ENCODE measurements at regions not wholly inside any gene's neighbourhood (a gene's known extent, or its start where the extent isn't known, plus 50 kb on each side); places are given as distances from the start of the nearest gene placed in this dataset.

GRCh38 chr12:70045036-70045435, 198.2 kb upstream of the CNOT2 start:
- Histone ChIP-seq H3K4me1 (ENCODE audit: control insufficient read depth in 1 of 2, insufficient read depth in 2 of 2, low read length in 2 of 2) (peaks cover 3% of the 10 kb centered on the region in 2 donors), H3K27ac (ENCODE audit: low read length) (no peak overlapping the region), H3K36me3 (ENCODE audit: control insufficient read depth in 1 of 2, insufficient read depth in 2 of 2, low read length in 2 of 2) (no peaks in the 10 kb centered on the region), H3K4me3 (ENCODE audit: low read depth in 1 of 2, low read length in 2 of 2) (no peak overlapping the region), H3K27me3 (ENCODE audit: low read depth, low read length) (no peaks in the 10 kb centered on the region), H3K9me3 (ENCODE audit: control insufficient read depth in 1 of 2, low read length in 2 of 2) (no peaks in the 10 kb centered on the region)

DNA sequence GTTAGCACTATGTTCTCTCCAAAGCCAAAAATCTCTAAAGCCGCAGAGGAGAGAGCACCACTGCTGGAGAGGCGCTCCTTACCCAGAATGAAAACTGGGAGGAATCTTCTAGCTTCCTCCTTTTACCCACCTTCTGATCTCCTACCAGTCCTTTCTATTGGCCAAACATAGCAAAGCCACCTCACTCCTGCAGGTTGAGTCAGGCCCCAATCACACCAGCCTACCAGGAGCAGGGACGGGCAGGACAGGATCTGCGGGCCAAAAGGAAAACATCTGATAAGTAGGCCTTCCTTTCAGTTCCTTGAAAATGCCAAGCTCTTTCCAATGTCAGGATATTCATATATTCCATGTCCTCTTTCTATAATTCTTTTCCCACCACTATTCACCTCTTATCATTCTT, 197.7 kb upstream of the CNOT2 start:
- Histone ChIP-seq H3K4me3 (ENCODE audit: low read depth in 1 of 2, low read length in 2 of 2) (no peak overlapping the region), H3K9me3 (ENCODE audit: control insufficient read depth in 1 of 2, low read length in 2 of 2) (no peaks in the 10 kb centered on the region), H3K27ac (ENCODE audit: low read length) (no peak overlapping the region), H3K4me1 (ENCODE audit: control insufficient read depth in 1 of 2, insufficient read depth in 2 of 2, low read length in 2 of 2) (peaks cover 3% of the 10 kb centered on the region in 2 donors), H3K27me3 (ENCODE audit: low read depth, low read length) (no peaks in the 10 kb centered on the region), H3K36me3 (ENCODE audit: control insufficient read depth in 1 of 2, insufficient read depth in 2 of 2, low read length in 2 of 2) (no peaks in the 10 kb centered on the region)

GRCh38 chr12:70048521-70049250, 194.5 kb upstream of the CNOT2 start:
- H3K27me3 ChIP-seq (ENCODE audit: low read depth, low read length): no peaks in the 10 kb centered on the region
- no peak overlapping the region for H3K4me3 ChIP-seq (ENCODE audit: low read depth in 1 of 2, low read length in 2 of 2)
- peaks cover 3% of the 10 kb centered on the region in 2 donors for H3K4me1 ChIP-seq (ENCODE audit: control insufficient read depth in 1 of 2, insufficient read depth in 2 of 2, low read length in 2 of 2)
- H3K36me3 ChIP-seq (ENCODE audit: control insufficient read depth in 1 of 2, insufficient read depth in 2 of 2, low read length in 2 of 2): no peaks in the 10 kb centered on the region
- no peaks in the 10 kb centered on the region for H3K9me3 ChIP-seq (ENCODE audit: control insufficient read depth in 1 of 2, low read length in 2 of 2)
- no peak overlapping the region for H3K27ac ChIP-seq (ENCODE audit: low read length)

DNA sequence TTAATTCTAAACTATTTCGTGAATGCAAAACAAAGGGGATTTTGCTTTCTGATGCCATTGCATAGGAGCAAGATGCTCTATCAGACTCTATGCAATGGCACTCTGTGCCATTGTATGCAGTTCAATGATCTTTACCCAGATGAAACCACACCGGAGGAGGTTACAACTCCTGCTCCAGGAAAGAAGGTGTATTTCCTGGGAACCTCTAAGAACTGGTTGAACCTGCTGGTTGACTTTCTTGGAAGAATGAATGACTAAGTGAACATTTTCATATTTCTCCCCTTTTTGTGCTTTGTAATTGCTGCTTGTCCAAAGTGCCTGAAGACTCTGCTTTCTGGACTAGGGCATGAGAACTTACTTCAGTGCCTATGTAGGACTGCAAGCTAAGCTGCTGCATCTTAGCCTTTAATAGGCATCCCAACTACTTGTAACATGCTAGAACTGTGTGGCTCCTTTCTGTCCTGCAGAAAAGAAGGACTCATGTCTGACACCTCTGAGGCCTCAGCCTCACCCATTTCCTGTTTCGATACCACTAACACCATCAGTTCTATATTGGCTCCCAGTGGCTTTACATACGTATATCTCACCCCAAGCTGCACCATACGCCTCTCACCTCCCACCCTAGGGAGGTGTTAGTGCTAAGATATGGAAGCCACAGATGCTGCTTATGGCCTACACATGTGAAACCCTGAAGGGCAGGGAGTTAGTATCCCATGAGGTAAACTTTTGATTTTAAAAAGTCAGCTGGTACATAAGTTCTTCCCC, 193.5 kb upstream of the CNOT2 start:
- peaks cover 3% of the 10 kb centered on the region in 2 donors for H3K4me1 ChIP-seq (ENCODE audit: control insufficient read depth in 1 of 2, insufficient read depth in 2 of 2, low read length in 2 of 2)
- no peak overlapping the region for H3K4me3 ChIP-seq (ENCODE audit: low read depth in 1 of 2, low read length in 2 of 2)
- no peaks in the 10 kb centered on the region for H3K27me3 ChIP-seq (ENCODE audit: low read depth, low read length)
- no peaks in the 10 kb centered on the region for H3K9me3 ChIP-seq (ENCODE audit: control insufficient read depth in 1 of 2, low read length in 2 of 2)
- H3K27ac ChIP-seq (ENCODE audit: low read length): no peak overlapping the region
- H3K36me3 ChIP-seq (ENCODE audit: control insufficient read depth in 1 of 2, insufficient read depth in 2 of 2, low read length in 2 of 2): no peaks in the 10 kb centered on the region

DNA sequence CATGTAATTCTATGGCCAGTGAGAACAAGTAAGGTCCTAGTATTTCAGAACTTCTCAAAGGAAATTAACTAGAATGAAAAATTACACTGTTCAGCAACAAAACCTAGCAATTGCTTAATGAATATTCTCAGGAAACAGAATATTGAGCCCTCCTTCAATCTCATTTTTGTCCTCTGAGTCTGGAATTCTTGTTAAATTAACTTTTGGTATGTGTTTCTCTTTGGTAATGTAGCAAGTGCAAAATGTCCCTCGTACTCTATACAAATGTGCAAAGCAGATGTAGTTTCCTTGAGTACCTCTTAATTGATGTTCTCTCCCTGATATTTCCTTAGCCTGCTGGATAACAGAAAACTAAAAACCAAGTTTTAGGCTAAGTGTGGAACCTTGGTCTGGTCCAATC, 190.8 kb upstream of the CNOT2 start:
- H3K4me1 ChIP-seq (ENCODE audit: control insufficient read depth in 1 of 2, insufficient read depth in 2 of 2, low read length in 2 of 2): peaks cover 0 to 3% of the 10 kb centered on the region in 2 donors
- H3K9me3 ChIP-seq (ENCODE audit: control insufficient read depth in 1 of 2, low read length in 2 of 2): no peaks in the 10 kb centered on the region
- H3K27ac ChIP-seq (ENCODE audit: low read length): no peak overlapping the region
- H3K4me3 ChIP-seq (ENCODE audit: low read depth in 1 of 2, low read length in 2 of 2): no peak overlapping the region
- no peaks in the 10 kb centered on the region for H3K36me3 ChIP-seq (ENCODE audit: control insufficient read depth in 1 of 2, insufficient read depth in 2 of 2, low read length in 2 of 2)
- no peaks in the 10 kb centered on the region for H3K27me3 ChIP-seq (ENCODE audit: low read depth, low read length)

GRCh38 chr12:70052931-70053497, 190.2 kb upstream of the CNOT2 start:
- Histone ChIP-seq H3K27ac (ENCODE audit: low read length) (no peak overlapping the region), H3K9me3 (ENCODE audit: control insufficient read depth in 1 of 2, low read length in 2 of 2) (no peaks in the 10 kb centered on the region), H3K4me3 (ENCODE audit: low read depth in 1 of 2, low read length in 2 of 2) (no peak overlapping the region), H3K36me3 (ENCODE audit: control insufficient read depth in 1 of 2, insufficient read depth in 2 of 2, low read length in 2 of 2) (no peaks in the 10 kb centered on the region), H3K4me1 (ENCODE audit: control insufficient read depth in 1 of 2, insufficient read depth in 2 of 2, low read length in 2 of 2) (peaks cover 0 to 3% of the 10 kb centered on the region in 2 donors), H3K27me3 (ENCODE audit: low read depth, low read length) (no peaks in the 10 kb centered on the region)

DNA sequence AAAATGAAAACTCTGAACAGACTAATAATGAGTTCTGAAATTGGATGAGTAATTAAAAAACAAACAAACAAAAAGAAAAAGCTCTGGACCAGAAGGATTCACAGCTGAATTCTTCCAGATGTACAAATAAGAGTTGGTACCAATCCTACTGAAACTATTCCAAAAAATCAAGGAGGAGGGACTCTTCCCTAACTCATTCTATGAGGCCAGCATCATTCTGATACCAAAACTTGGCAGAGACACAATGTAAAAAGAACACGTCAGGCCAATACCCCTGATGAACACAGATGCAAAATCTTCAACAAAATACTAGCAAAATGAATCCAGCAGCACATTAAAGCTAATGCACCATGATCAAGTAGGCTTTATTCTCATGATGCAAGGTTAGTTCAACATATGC, 183.9 kb upstream of the CNOT2 start:
- H3K36me3 ChIP-seq (ENCODE audit: control insufficient read depth in 1 of 2, insufficient read depth in 2 of 2, low read length in 2 of 2): no peaks in the 10 kb centered on the region
- no peaks in the 10 kb centered on the region for H3K4me1 ChIP-seq (ENCODE audit: control insufficient read depth in 1 of 2, insufficient read depth in 2 of 2, low read length in 2 of 2)
- H3K4me3 ChIP-seq (ENCODE audit: low read depth in 1 of 2, low read length in 2 of 2): no peak overlapping the region
- H3K9me3 ChIP-seq (ENCODE audit: control insufficient read depth in 1 of 2, low read length in 2 of 2): no peaks in the 10 kb centered on the region
- no peak overlapping the region for H3K27ac ChIP-seq (ENCODE audit: low read length)
- no peaks in the 10 kb centered on the region for H3K27me3 ChIP-seq (ENCODE audit: low read depth, low read length)

DNA sequence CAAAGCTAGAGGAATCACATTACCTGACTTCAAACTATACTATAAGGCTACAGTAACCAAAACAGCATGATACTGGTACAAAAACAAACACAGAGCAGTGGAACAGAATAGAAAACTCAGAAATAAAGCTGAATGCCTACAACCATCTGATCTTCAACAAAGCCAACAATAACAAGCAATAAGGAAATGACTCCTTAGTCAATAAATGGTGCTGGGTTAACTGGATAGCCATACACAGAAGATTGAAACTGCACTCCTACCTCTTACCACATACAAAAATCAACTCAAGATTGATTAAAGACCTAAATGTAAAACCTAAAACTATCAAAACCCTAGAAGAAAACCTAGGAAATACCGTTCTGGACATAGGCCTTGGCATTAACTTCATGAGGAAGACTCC, 182.6 kb upstream of the CNOT2 start:
- H3K27me3 ChIP-seq (ENCODE audit: low read depth, low read length): no peaks in the 10 kb centered on the region
- H3K4me3 ChIP-seq (ENCODE audit: low read depth in 1 of 2, low read length in 2 of 2): no peak overlapping the region
- no peaks in the 10 kb centered on the region for H3K9me3 ChIP-seq (ENCODE audit: control insufficient read depth in 1 of 2, low read length in 2 of 2)
- no peak overlapping the region for H3K27ac ChIP-seq (ENCODE audit: low read length)
- no peaks in the 10 kb centered on the region for H3K4me1 ChIP-seq (ENCODE audit: control insufficient read depth in 1 of 2, insufficient read depth in 2 of 2, low read length in 2 of 2)
- no peaks in the 10 kb centered on the region for H3K36me3 ChIP-seq (ENCODE audit: control insufficient read depth in 1 of 2, insufficient read depth in 2 of 2, low read length in 2 of 2)

GRCh38 chr12:70068743-70069142, 174.5 kb upstream of the CNOT2 start:
- Histone ChIP-seq H3K27ac (ENCODE audit: low read length) (no peak overlapping the region), H3K4me3 (ENCODE audit: low read depth in 1 of 2, low read length in 2 of 2) (no peak overlapping the region), H3K9me3 (ENCODE audit: control insufficient read depth in 1 of 2, low read length in 2 of 2) (no peaks in the 10 kb centered on the region), H3K4me1 (ENCODE audit: control insufficient read depth in 1 of 2, insufficient read depth in 2 of 2, low read length in 2 of 2) (no peaks in the 10 kb centered on the region), H3K27me3 (ENCODE audit: low read depth, low read length) (no peaks in the 10 kb centered on the region), H3K36me3 (ENCODE audit: control insufficient read depth in 1 of 2, insufficient read depth in 2 of 2, low read length in 2 of 2) (no peaks in the 10 kb centered on the region)

GRCh38 chr12:70069221-70070105, 173.8 kb upstream of the CNOT2 start:
- no peaks in the 10 kb centered on the region for H3K9me3 ChIP-seq (ENCODE audit: control insufficient read depth in 1 of 2, low read length in 2 of 2)
- H3K4me3 ChIP-seq (ENCODE audit: low read depth in 1 of 2, low read length in 2 of 2): no peak overlapping the region
- H3K27ac ChIP-seq (ENCODE audit: low read length): no peak overlapping the region
- H3K27me3 ChIP-seq (ENCODE audit: low read depth, low read length): no peaks in the 10 kb centered on the region
- H3K4me1 ChIP-seq (ENCODE audit: control insufficient read depth in 1 of 2, insufficient read depth in 2 of 2, low read length in 2 of 2): no peaks in the 10 kb centered on the region
- H3K36me3 ChIP-seq (ENCODE audit: control insufficient read depth in 1 of 2, insufficient read depth in 2 of 2, low read length in 2 of 2): no peaks in the 10 kb centered on the region

GRCh38 chr12:70070494-70071007, 172.7 kb upstream of the CNOT2 start:
- Histone ChIP-seq H3K36me3 (ENCODE audit: control insufficient read depth in 1 of 2, insufficient read depth in 2 of 2, low read length in 2 of 2) (no peaks in the 10 kb centered on the region), H3K27me3 (ENCODE audit: low read depth, low read length) (no peaks in the 10 kb centered on the region), H3K4me3 (ENCODE audit: low read depth in 1 of 2, low read length in 2 of 2) (no peak overlapping the region), H3K27ac (ENCODE audit: low read length) (no peak overlapping the region), H3K4me1 (ENCODE audit: control insufficient read depth in 1 of 2, insufficient read depth in 2 of 2, low read length in 2 of 2) (no peaks in the 10 kb centered on the region), H3K9me3 (ENCODE audit: control insufficient read depth in 1 of 2, low read length in 2 of 2) (no peaks in the 10 kb centered on the region)
